Spleen (tissue), 7 donors: ENCODE measurements at regions not wholly inside any gene's neighbourhood (a gene's known extent, or its start where the extent isn't known, plus 50 kb on each side); places are given as distances from the start of the nearest gene placed in this dataset.

ENCODE experiments used
- CTCF ChIP-seq, 11 experiments: fragments of 200-600 bp in 7 of 11; fragments of 450-650 bp in 4 of 11; sonication (generic) in 4 of 11; IDR thresholded peaks in 8 of 11; conservative IDR thresholded peaks in 3 of 11; 1 replicate in 7 of 11; 2 replicates in 4 of 11; pipeline versions ENCODE4 v1.4.0 to v1.8.0; 2016 to 2021; ENCODE audit warnings: antibody characterized with exemption in 11 of 11, inconsistent platforms in 4 of 11, mild to moderate bottlenecking in 1 of 11
- POLR2A ChIP-seq, 3 donors: fragments of 450-650 bp; IDR thresholded peaks; one replicate each; pipeline ENCODE4 v1.5.1; 2017; ENCODE audit warnings: antibody characterized with exemption in 3 of 3, mild to moderate bottlenecking in 1 of 3
- donor health status: DM: no; HTN: no; CAD: no; lungs with moderate emphysema.
- donor health status: DM: no; HTN: no; CAD: no.
- donor health status: DM: no; HTN: no; CAD: no.

DNA sequence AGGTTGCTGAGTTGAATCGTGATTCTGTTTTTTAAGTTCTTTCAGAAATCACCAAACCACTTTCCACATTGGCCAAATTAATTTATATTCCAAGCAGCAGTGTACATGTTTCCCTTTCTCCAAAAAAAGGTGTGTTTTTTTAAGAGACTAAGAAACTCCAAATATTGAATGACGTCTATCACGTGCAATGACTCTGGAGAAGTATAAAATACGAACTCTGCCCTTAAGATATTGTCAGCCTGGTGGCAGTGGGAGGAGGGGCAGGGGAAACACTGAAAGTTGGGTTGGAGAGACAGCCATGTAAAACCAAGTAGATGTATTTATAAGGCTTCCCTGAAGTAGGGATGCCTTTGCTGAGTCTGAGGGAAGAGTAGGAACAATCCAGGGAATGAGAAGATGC, 50.1 kb upstream of the DHRS4 start:
- no peak for TF ChIP-seq CTCF (IDR thresholded peaks at IDR 0.05 in 8 of 11, conservative IDR thresholded peaks at IDR 0.05 in 3 of 11)
- TF ChIP-seq POLR2A (IDR thresholded peaks at IDR 0.05) = no peak
